ENCODE measurements at regions not wholly inside any gene's neighbourhood (a gene's known extent, or its start where the extent isn't known, plus 50 kb on each side); places are given as distances from the start of the nearest gene placed in this dataset.

DNA sequence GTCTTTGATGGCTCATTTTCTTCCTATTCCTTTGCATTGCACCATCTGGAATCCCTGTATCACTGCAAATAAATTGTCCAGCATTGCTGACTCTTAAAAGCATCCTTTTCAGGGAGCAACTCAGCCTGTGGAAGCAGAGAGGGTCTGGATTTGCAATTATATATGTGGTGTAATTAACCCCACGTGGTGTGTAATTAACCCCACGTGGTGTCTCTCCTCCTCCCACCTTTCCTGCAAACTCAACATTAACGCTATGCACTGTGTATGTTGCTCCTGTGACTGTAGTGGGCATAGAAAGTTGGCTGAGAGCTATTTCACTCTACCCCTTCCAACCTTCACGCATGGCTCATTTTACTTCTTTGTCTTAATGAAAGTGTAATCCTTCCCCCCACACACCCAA lies 689.0 kb upstream of the COBL start:
- TF ChIP-seq, protein P1, sequence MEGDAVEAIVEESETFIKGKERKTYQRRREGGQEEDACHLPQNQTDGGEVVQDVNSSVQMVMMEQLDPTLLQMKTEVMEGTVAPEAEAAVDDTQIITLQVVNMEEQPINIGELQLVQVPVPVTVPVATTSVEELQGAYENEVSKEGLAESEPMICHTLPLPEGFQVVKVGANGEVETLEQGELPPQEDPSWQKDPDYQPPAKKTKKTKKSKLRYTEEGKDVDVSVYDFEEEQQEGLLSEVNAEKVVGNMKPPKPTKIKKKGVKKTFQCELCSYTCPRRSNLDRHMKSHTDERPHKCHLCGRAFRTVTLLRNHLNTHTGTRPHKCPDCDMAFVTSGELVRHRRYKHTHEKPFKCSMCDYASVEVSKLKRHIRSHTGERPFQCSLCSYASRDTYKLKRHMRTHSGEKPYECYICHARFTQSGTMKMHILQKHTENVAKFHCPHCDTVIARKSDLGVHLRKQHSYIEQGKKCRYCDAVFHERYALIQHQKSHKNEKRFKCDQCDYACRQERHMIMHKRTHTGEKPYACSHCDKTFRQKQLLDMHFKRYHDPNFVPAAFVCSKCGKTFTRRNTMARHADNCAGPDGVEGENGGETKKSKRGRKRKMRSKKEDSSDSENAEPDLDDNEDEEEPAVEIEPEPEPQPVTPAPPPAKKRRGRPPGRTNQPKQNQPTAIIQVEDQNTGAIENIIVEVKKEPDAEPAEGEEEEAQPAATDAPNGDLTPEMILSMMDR (IDR thresholded peaks at IDR 0.05), result no peak
- TF ChIP-seq POLR2A (IDR thresholded peaks at IDR 0.05), result no peak

All from thyroid gland (tissue), 4 donors.